ENCODE measurements at regions not wholly inside any gene's neighbourhood (a gene's known extent, or its start where the extent isn't known, plus 50 kb on each side); places are given as distances from the start of the nearest gene placed in this dataset.

- in situ Hi-C loops (cut with MboI; ENCODE audit: low pct_unique_long_range_greater_than_20kb, low sequenced_read_pairs, unreplicated experiment): no loop called here
- TF ChIP-seq CTCF (IDR thresholded peaks at IDR 0.05; ENCODE audit: extremely low read depth, insufficient read depth, missing control alignments): no peak
- DNase-seq (ENCODE audit: low spot score): no peak
Measured at GRCh38 chr15:94744080-94744793, 512.9 kb downstream of the MCTP2 start.

- TF ChIP-seq CTCF (IDR thresholded peaks at IDR 0.05; ENCODE audit: extremely low read depth, insufficient read depth, missing control alignments): no peak
- in situ Hi-C loops (cut with MboI; ENCODE audit: low pct_unique_long_range_greater_than_20kb, low sequenced_read_pairs, unreplicated experiment): no loop called here
- no peak for DNase-seq (ENCODE audit: low spot score)
Measured at GRCh38 chr15:94745371-94745770, 514.0 kb downstream of the MCTP2 start.

- in situ Hi-C loops (cut with MboI; ENCODE audit: low pct_unique_long_range_greater_than_20kb, low sequenced_read_pairs, unreplicated experiment): no loop called here
- DNase-seq (ENCODE audit: low spot score): no peak
- no peak for TF ChIP-seq CTCF (IDR thresholded peaks at IDR 0.05; ENCODE audit: extremely low read depth, insufficient read depth, missing control alignments)
Measured at GRCh38 chr15:94747510-94747909, 516.1 kb downstream of the MCTP2 start.

- in situ Hi-C loops (cut with MboI; ENCODE audit: low pct_unique_long_range_greater_than_20kb, low sequenced_read_pairs, unreplicated experiment): no loop called here
- TF ChIP-seq CTCF (IDR thresholded peaks at IDR 0.05; ENCODE audit: extremely low read depth, insufficient read depth, missing control alignments): no peak
- no peak for DNase-seq (ENCODE audit: low spot score)
Measured at GRCh38 chr15:94749811-94750617, 518.7 kb downstream of the MCTP2 start.

DNA sequence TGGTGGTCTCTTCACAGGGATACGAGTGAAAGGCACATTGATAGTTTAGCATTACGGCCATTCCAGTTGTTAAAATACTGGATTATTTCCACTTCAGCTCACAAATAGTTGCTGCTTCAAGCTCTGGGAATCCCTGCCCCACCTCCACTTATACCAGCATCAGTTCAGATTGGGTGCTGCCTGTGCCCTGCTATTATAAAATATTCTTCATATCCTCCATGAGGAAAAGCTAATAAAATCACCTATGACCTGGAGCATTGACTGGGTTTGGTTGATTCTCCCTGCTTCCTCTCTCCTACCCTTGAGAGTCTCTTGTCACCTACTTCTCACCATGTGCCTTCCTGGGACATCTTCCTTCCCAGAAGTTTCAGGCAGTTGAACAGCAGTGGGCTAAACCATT lies 529.0 kb downstream of the MCTP2 start:
- no peak for DNase-seq (ENCODE audit: low spot score)
- in situ Hi-C loops (cut with MboI; ENCODE audit: low pct_unique_long_range_greater_than_20kb, low sequenced_read_pairs, unreplicated experiment): no loop called here
- no peak for TF ChIP-seq CTCF (IDR thresholded peaks at IDR 0.05; ENCODE audit: extremely low read depth, insufficient read depth, missing control alignments)

GRCh38 chr15:94761574-94761973 lies 530.2 kb downstream of the MCTP2 start:
- in situ Hi-C loops (cut with MboI; ENCODE audit: low pct_unique_long_range_greater_than_20kb, low sequenced_read_pairs, unreplicated experiment): no loop called here
- TF ChIP-seq CTCF (IDR thresholded peaks at IDR 0.05; ENCODE audit: extremely low read depth, insufficient read depth, missing control alignments): no peak
- DNase-seq (ENCODE audit: low spot score): no peak
